ENCODE measurements at regions not wholly inside any gene's neighbourhood (a gene's known extent, or its start where the extent isn't known, plus 50 kb on each side); places are given as distances from the start of the nearest gene placed in this dataset.
A peak's percentile ranks its signal among the peaks of the same experiment; 100 is the strongest.

GRCh38 chr11:130740819-130741218, 175.5 kb downstream of the SNX19 start:
- Histone ChIP-seq H3K27me3 (replicated peaks in 1 of 7) (no peaks in the 10 kb centered on the region), H3K9me3 (peaks cover 0 to 27% (median 22%) of the 10 kb centered on the region in 8 donors), H3K36me3 (no peaks in the 10 kb centered on the region), H3K27ac (no peak overlapping the region), H3K4me1 (peaks cover 0 to 14% (median 5%) of the 10 kb centered on the region in 6 donors), H3K4me3 (no peak overlapping the region)
- WGBS, 5 donors, result 93 to 95% (median 95%) methylated on average over 4 of the region's 4 CpGs
- intact Hi-C loops (cut with DNase I; ENCODE audit: low total_unique reads), result no loop called here
- DNase-seq, result no peak
- no peak for TF ChIP-seq CTCF (IDR thresholded peaks at IDR 0.05 in 8 of 11, conservative IDR thresholded peaks at IDR 0.05 in 3 of 11)
- no peak for TF ChIP-seq POLR2AphosphoS5 (IDR thresholded peaks at IDR 0.05)
- TF ChIP-seq POLR2A (IDR thresholded peaks at IDR 0.05), result no peak

GRCh38 chr11:130744794-130745193, 171.5 kb downstream of the SNX19 start:
- peaks cover 0 to 4% (median 0%) of the 10 kb centered on the region in 7 donors for H3K27me3 ChIP-seq (replicated peaks in 1 of 7)
- TF ChIP-seq POLR2A (IDR thresholded peaks at IDR 0.05) (no peak), POLR2AphosphoS5 (IDR thresholded peaks at IDR 0.05) (no peak), CTCF (IDR thresholded peaks at IDR 0.05 in 8 of 11, conservative IDR thresholded peaks at IDR 0.05 in 3 of 11) (no peak)

GRCh38 chr11:130749216-130749615, 167.1 kb downstream of the SNX19 start:
- TF ChIP-seq CTCF (IDR thresholded peaks at IDR 0.05 in 8 of 11, conservative IDR thresholded peaks at IDR 0.05 in 3 of 11), result no peak
- TF ChIP-seq POLR2AphosphoS5 (IDR thresholded peaks at IDR 0.05), result no peak
- no peak for TF ChIP-seq POLR2A (IDR thresholded peaks at IDR 0.05)
- no peaks in the 10 kb centered on the region for H3K36me3 ChIP-seq
- no peak overlapping the region for H3K4me3 ChIP-seq
- intact Hi-C loops (cut with DNase I; ENCODE audit: low total_unique reads), result no loop called here
- no peaks in the 10 kb centered on the region for H3K4me1 ChIP-seq
- no peaks in the 10 kb centered on the region for H3K9me3 ChIP-seq
- DNase-seq, result no peak
- WGBS, 5 donors, result 56 to 87% (median 66%) methylated on average over 2 of the region's 2 CpGs
- peak overlapping the region in 2 of 8 donors; percentile 29 to 42 for H3K27ac ChIP-seq
- peaks cover 0 to 4% (median 0%) of the 10 kb centered on the region in 7 donors for H3K27me3 ChIP-seq (replicated peaks in 1 of 7)

More at GRCh38 chr11:130744794-130745193, 171.5 kb downstream of the SNX19 start:
- no peak overlapping the region for H3K27ac ChIP-seq
- peaks cover 0 to 27% (median 22%) of the 10 kb centered on the region in 8 donors for H3K9me3 ChIP-seq
- 77 to 82% (median 81%) methylated on average over 3 of the region's 3 CpGs for WGBS, 5 donors
- intact Hi-C loops (cut with DNase I; ENCODE audit: low total_unique reads), result no loop called here
- H3K4me3 ChIP-seq, result no peak overlapping the region
- DNase-seq, result no peak
- H3K36me3 ChIP-seq, result no peaks in the 10 kb centered on the region
- H3K4me1 ChIP-seq, result no peaks in the 10 kb centered on the region

GRCh38 chr11:130760515-130761125, 155.7 kb downstream of the SNX19 start:
- no peaks in the 10 kb centered on the region for H3K4me1 ChIP-seq
- no peaks in the 10 kb centered on the region for H3K9me3 ChIP-seq
- H3K36me3 ChIP-seq, result no peaks in the 10 kb centered on the region
- TF ChIP-seq POLR2AphosphoS5 (IDR thresholded peaks at IDR 0.05) (no peak), POLR2A (IDR thresholded peaks at IDR 0.05) (no peak), CTCF (IDR thresholded peaks at IDR 0.05 in 8 of 11, conservative IDR thresholded peaks at IDR 0.05 in 3 of 11) (no peak)
- DNase-seq, result no peak
- no peaks in the 10 kb centered on the region for H3K27me3 ChIP-seq (replicated peaks in 1 of 7)
- no peak overlapping the region for H3K27ac ChIP-seq
- intact Hi-C loops (cut with DNase I; ENCODE audit: low total_unique reads), result no loop called here
- no peak overlapping the region for H3K4me3 ChIP-seq
- 49 to 67% (median 61%) methylated on average over 6 of the region's 6 CpGs for WGBS, 5 donors

All from spleen (tissue), 11 donors.